ENCODE measurements at regions not wholly inside any gene's neighbourhood (a gene's known extent, or its start where the extent isn't known, plus 50 kb on each side); places are given as distances from the start of the nearest gene placed in this dataset.

DNA sequence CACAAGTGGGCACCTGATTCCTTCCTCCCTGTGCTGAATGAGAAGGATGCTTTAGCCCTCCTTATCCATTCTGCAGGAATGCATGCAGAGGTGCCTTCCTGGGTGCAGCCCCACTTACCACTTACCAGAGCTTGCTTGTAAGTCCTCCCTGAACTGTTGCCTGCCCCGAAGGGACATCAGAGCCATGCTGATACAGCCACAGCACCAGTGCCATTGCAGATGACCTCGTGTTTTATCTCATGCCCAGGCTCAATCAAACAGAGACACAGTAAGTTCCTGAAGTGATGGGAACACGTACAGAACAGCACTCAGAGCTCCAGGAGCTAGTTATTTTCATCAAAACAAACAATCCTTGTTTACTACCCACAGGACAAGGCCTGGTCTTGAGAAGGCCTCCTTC is 81.9 kb downstream of the ATP1A1 start:
- DNase-seq, result no peak

DNA sequence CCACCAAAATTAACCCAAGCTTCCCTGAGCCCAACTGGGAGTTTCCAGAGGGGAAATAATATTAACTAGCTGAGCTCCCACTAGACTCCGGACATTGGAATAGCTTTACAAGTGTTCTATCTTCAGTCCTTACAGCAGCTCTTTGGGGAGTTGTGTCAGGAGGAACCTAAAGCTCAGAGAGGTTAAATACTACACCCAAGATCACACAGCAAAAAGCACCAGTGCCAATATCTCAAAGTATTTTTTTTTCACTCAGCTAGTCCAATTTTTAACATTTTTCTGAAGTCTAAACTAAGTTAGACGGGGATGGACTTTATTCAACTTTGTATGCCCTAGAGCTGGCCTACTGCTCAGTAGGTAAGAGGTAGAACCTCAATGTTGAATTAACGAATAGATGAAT is 82.5 kb downstream of the ATP1A1 start:
- DNase-seq, result no peak

DNA sequence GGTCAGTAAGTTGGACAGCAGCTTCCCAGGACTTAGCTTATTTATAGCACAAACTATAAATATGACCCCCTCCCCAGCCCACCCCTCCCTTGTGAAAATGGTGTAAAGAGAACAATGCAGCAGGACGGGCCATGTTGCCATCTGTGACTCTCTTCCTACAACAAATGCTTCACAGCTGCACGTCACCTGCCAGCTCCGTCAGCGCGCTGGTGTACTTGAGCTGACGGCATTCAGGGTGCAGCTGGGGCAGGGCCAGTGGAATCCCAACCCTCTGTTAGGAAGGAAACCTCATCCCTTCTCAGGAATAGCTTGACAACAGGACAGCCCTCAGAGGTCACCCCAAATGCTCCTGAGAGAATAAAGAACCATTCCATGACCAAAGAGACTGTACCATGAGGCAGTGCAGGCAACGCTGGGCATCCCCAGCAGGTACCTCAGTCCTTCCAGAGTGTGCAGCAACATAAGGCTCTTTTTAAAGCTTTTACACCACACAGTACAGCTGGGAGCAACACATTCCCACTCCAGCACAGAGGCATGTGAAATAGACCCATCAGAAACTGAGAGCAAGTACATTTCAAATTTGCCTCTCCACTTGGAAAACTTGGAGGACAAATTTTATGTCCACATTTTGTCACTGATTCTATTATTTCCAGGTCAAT is 85.0 kb downstream of the ATP1A1 start:
- DNase-seq, result peak; percentile 75

DNA sequence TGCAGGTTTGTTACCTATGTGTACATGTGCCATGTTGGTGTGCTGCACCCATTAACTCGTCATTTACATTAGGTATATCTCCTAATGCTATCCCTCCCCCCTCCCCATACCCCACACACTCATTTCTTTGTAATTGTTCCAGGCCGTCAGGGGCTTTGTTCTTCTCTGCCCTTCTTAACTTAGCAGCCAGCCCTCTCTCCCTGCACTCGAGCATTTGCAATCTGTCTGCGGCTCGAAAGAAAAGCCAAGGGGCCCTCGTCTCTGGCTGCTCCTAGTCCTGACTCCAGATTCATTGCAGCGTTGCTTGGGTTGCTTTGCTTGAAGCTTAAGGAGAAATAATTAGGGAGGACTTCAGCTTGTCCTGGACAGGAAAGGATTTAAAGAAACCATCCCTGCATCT is 85.7 kb downstream of the ATP1A1 start:
- no peak for DNase-seq

DNA sequence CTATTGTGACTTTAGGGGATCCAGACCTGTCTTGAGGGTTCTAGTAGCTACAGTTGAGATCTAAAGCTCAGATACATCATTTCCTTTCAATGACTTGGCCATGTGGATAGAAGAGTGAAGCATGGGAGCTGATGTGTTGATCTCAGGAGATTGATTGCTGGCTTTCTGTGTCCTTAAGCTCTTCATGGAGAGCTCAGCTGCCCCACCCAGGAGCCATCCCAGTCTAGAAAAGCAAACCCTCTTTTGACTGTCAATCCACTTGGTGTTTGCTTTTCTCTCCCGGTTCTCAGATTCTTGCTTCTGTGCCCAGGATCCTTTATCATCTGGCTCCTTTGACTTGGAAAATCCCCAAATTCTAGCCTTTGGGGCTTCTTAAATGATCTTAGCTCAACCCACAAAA is 87.2 kb downstream of the ATP1A1 start:
- no peak for DNase-seq

DNA sequence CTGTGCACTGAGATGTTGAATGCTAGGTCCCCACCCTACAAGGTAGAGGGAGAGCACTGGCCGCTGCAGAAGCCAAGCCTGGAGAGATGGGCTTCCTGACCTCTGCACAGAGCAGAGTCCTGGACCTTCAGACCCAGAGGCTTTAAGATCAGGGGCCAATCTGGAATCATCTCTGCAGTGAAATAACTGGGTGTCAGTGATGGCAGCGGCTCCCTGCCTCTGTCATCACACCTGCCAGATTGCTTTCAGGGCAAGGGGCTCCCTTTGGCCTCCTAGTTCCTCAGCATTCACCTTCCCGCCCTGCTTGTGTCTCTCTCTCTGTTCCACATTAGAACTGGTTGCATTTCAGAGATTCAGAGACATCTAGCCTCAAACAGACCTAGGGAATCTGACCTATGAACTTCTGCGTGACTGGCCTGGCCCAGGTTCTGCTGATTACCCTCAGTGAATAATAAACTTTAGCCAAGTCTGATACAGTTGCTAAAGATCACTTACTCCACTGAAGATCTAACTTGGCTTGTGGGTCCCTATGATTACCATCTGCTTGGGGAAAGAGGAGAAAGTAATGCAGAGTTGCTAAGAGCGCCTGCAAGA is 87.8 kb downstream of the ATP1A1 start:
- DNase-seq, result no peak

DNA sequence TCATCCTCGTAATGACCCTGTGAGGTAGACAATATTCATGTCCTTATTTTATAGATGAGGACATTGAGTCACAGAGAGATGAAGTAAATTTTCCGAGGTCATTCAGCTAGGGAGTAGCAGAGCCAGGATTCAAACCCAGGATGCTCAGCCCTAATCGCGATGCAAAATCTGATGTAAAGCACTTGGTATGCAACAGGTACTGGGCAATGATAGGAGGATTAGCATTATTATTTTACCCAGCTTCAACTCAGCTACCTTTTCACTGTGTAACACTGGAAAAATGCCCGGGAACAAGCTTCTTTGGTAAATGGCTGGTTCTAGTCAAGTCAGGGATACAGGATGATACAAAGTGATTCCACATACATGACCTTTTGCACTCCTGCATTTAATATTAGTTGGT is 88.7 kb downstream of the ATP1A1 start:
- DNase-seq, result no peak

DNA sequence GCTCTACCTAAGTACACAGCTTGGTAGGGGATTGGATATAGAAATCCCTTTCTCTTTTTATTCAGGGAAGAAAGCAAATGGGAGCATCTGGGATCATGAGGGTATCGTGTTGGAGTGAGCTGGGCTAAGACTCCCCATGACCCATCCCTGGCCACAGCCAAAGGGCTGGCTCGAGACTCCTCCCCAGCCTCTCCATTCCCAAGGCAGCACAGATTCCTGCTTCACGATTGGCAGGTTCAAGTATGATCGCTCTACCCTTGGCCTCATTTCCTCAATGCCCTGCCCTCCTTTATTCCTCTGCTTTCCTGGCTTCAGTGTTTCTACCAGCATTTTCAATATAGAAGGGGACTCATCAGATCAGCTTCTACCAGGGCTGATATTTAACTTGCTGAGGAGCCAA is 89.7 kb downstream of the ATP1A1 start:
- DNase-seq, result no peak

DNA sequence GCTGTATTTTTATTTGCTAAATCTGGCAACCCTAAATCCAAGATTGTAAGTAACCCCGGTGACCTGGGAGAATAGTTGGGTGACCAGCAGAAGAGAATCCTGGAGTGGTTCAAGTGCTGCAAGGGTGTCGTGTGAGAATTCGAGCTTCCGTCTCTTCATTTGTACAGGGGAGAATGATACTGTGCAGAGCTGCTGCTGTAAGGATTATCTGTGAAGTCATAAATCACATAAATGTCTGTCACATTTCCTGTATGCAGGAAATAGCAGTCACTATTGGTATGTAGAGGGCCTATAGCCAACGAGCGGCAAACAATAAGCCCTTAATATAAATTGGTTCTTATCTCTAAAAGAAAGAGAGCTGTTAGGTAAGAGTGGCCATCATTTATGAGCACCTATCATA is 90.7 kb downstream of the ATP1A1 start:
- DNase-seq, result no peak
